Liver (tissue), 8 donors: ENCODE measurements at regions not wholly inside any gene's neighbourhood (a gene's known extent, or its start where the extent isn't known, plus 50 kb on each side); places are given as distances from the start of the nearest gene placed in this dataset.

Source experiments
- DNase-seq: peaks from one replicate; pipeline ENCODE4 v3.0.0-alpha.2; 2017; ENCODE audit warnings: low spot score
- H3K27ac ChIP-seq, 2 donors: one replicate each; pipeline ENCODE4 v1.7.0; 2013; ENCODE audit warnings: inconsistent platforms in 2 of 2, low read length in 2 of 2, control low read depth in 1 of 2, low read depth in 1 of 2, mild to moderate bottlenecking in 1 of 2
- H3K27me3 ChIP-seq, 4 donors: one replicate each; pipeline versions ENCODE4 v1.6.1 to v1.7.0; 2013; ENCODE audit warnings: low read length in 3 of 4, inconsistent platforms in 1 of 4, mild to moderate bottlenecking in 1 of 4, moderate library complexity in 1 of 4; ENCODE audit not compliant: control insufficient read depth in 4 of 4, insufficient read depth in 4 of 4
- H3K36me3 ChIP-seq, 4 donors: one replicate each; pipeline versions ENCODE4 v1.6.1 to v1.7.0; 2013; ENCODE audit warnings: low read length in 3 of 4, mild to moderate bottlenecking in 3 of 4, low read depth in 1 of 4, moderate library complexity in 1 of 4; ENCODE audit not compliant: control insufficient read depth in 4 of 4, insufficient read depth in 3 of 4
- H3K4me1 ChIP-seq, 4 donors: one replicate each; pipeline versions ENCODE4 v1.6.1 to v1.7.0; 2013; ENCODE audit warnings: low read length in 3 of 4, mild to moderate bottlenecking in 3 of 4, moderate library complexity in 1 of 4; ENCODE audit not compliant: control insufficient read depth in 4 of 4, insufficient read depth in 4 of 4
- H3K4me3 ChIP-seq, 3 donors: one replicate each; pipeline versions ENCODE4 v1.6.1 to v1.7.0; 2013; ENCODE audit warnings: low read length in 3 of 3, control low read depth in 1 of 3, low read depth in 1 of 3, mild to moderate bottlenecking in 1 of 3
- H3K9ac ChIP-seq, 2 donors: one replicate each; pipeline ENCODE4 v1.7.0; 2013; ENCODE audit warnings: low read length in 2 of 2, mild to moderate bottlenecking in 2 of 2, moderate library complexity in 2 of 2, control low read depth in 1 of 2, low read depth in 1 of 2
- H3K9me3 ChIP-seq, 4 donors: one replicate each; pipeline versions ENCODE4 v1.6.1 to v1.7.0; 2013; ENCODE audit warnings: low read length in 3 of 4; ENCODE audit not compliant: control insufficient read depth in 4 of 4
- ATF3 ChIP-seq: IDR thresholded peaks from 2 replicates; pipeline ENCODE4 v1.6.1; 2016; ENCODE audit warnings: antibody characterized with exemption
- CTCF ChIP-seq: fragments of 150-350 bp; IDR thresholded peaks from 2 replicates; pipeline ENCODE4 v1.5.1; 2017; ENCODE audit warnings: improper control_type of control experiment, low read depth, low read length; ENCODE audit not compliant: missing input control
- EGR1 ChIP-seq, 2 donors: IDR thresholded peaks; 2 replicates each; pipeline ENCODE4 v1.6.1; 2016 to 2018; ENCODE audit warnings: antibody characterized with exemption in 2 of 2, low read depth in 2 of 2
- FOXA1 ChIP-seq: IDR thresholded peaks from 2 replicates; pipeline ENCODE4 v1.6.1; 2016; ENCODE audit warnings: antibody characterized with exemption
- FOXA2 ChIP-seq: IDR thresholded peaks from 2 replicates; pipeline ENCODE4 v1.6.1; 2016; ENCODE audit warnings: antibody characterized with exemption
- GABPA ChIP-seq, 2 donors: IDR thresholded peaks in 1 of 2; conservative IDR thresholded peaks in 1 of 2; 2 replicates each; pipeline ENCODE4 v1.6.1; 2016; ENCODE audit warnings: antibody characterized with exemption in 2 of 2, mild to moderate bottlenecking in 1 of 2, moderate library complexity in 1 of 2
- HNF4A ChIP-seq, 2 donors: conservative IDR thresholded peaks; 2 replicates each; pipeline ENCODE4 v1.6.1; 2016; ENCODE audit warnings: antibody characterized with exemption in 2 of 2, mild to moderate bottlenecking in 2 of 2
- HNF4G ChIP-seq: IDR thresholded peaks from 2 replicates; pipeline ENCODE4 v1.6.1; 2016; ENCODE audit warnings: antibody characterized with exemption
- JUND ChIP-seq, 2 donors: IDR thresholded peaks; 2 replicates each; pipeline ENCODE4 v1.6.1; 2016; ENCODE audit warnings: antibody characterized with exemption in 2 of 2
- NR2F2 ChIP-seq: IDR thresholded peaks from 2 replicates; pipeline ENCODE4 v1.6.1; 2016; ENCODE audit warnings: antibody characterized with exemption
- RAD21 ChIP-seq, 2 donors: IDR thresholded peaks; 2 replicates each; pipeline ENCODE4 v1.6.1; 2016; ENCODE audit warnings: antibody characterized with exemption in 2 of 2, mild to moderate bottlenecking in 2 of 2
- RXRA ChIP-seq, 2 donors: IDR thresholded peaks; 2 replicates each; pipeline ENCODE4 v1.6.1; 2017 to 2018; ENCODE audit warnings: antibody characterized with exemption in 2 of 2, mild to moderate bottlenecking in 1 of 2
- SP1 ChIP-seq: IDR thresholded peaks from 2 replicates; pipeline ENCODE4 v1.6.1; 2018; ENCODE audit warnings: antibody characterized with exemption, mild to moderate bottlenecking
- TAF1 ChIP-seq: conservative IDR thresholded peaks from 2 replicates; pipeline ENCODE4 v1.6.1; 2016; ENCODE audit warnings: antibody characterized with exemption, mild to moderate bottlenecking
- YY1 ChIP-seq: IDR thresholded peaks from 2 replicates; pipeline ENCODE4 v1.6.1; 2016; ENCODE audit warnings: antibody characterized with exemption, mild to moderate bottlenecking
- WGBS: extraction: QIAGEN DNeasy Blood & Tissue Kit; methylation state at CpG from one replicate; pipeline ENCODE4 v1.1.7; 2013; 5-methylcytosine and 5-hydroxymethylcytosine counted together
- TF ChIP-seq, protein P1 (sequence below): IDR thresholded peaks from 2 replicates; pipeline ENCODE4 v1.6.1; 2016; ENCODE audit warnings: antibody characterized with exemption
- TF ChIP-seq, protein P2 (sequence below): IDR thresholded peaks from 2 replicates; pipeline ENCODE4 v1.6.1; 2016; ENCODE audit warnings: antibody characterized with exemption
- TF ChIP-seq, protein P3 (sequence below): IDR thresholded peaks from 2 replicates; pipeline ENCODE4 v1.6.1; 2016; ENCODE audit warnings: antibody characterized with exemption, mild to moderate bottlenecking
- donor health status: healthy.
- donor health status: healthy.
- donor health status: healthy.
- donor health status: healthy.
- donor health status: healthy.

GRCh38 chr21:21807598-21807903, 809.3 kb downstream of the NCAM2 start:
- no peaks in the 10 kb centered on the region for H3K4me1 ChIP-seq
- WGBS: 78% methylated on average over 1 of the region's 1 CpG
- no peak overlapping the region for H3K27ac ChIP-seq
- no peaks in the 10 kb centered on the region for H3K27me3 ChIP-seq
- no peaks in the 10 kb centered on the region for H3K9me3 ChIP-seq
- H3K4me3 ChIP-seq: no peak overlapping the region
- no peaks in the 10 kb centered on the region for H3K36me3 ChIP-seq
- TF ChIP-seq, protein P1, sequence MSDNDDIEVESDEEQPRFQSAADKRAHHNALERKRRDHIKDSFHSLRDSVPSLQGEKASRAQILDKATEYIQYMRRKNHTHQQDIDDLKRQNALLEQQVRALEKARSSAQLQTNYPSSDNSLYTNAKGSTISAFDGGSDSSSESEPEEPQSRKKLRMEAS: no peak
- TF ChIP-seq SP1 (no peak), FOXA1 (no peak), RXRA (IDR thresholded peaks at IDR 0.05) (no peak), FOXA2 (no peak), CTCF (no peak), TAF1 (no peak), NR2F2 (no peak), RAD21 (IDR thresholded peaks at IDR 0.05) (no peak)
- TF ChIP-seq, protein P2, sequence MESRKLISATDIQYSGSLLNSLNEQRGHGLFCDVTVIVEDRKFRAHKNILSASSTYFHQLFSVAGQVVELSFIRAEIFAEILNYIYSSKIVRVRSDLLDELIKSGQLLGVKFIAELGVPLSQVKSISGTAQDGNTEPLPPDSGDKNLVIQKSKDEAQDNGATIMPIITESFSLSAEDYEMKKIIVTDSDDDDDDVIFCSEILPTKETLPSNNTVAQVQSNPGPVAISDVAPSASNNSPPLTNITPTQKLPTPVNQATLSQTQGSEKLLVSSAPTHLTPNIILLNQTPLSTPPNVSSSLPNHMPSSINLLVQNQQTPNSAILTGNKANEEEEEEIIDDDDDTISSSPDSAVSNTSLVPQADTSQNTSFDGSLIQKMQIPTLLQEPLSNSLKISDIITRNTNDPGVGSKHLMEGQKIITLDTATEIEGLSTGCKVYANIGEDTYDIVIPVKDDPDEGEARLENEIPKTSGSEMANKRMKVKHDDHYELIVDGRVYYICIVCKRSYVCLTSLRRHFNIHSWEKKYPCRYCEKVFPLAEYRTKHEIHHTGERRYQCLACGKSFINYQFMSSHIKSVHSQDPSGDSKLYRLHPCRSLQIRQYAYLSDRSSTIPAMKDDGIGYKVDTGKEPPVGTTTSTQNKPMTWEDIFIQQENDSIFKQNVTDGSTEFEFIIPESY: no peak
- TF ChIP-seq, protein P3, sequence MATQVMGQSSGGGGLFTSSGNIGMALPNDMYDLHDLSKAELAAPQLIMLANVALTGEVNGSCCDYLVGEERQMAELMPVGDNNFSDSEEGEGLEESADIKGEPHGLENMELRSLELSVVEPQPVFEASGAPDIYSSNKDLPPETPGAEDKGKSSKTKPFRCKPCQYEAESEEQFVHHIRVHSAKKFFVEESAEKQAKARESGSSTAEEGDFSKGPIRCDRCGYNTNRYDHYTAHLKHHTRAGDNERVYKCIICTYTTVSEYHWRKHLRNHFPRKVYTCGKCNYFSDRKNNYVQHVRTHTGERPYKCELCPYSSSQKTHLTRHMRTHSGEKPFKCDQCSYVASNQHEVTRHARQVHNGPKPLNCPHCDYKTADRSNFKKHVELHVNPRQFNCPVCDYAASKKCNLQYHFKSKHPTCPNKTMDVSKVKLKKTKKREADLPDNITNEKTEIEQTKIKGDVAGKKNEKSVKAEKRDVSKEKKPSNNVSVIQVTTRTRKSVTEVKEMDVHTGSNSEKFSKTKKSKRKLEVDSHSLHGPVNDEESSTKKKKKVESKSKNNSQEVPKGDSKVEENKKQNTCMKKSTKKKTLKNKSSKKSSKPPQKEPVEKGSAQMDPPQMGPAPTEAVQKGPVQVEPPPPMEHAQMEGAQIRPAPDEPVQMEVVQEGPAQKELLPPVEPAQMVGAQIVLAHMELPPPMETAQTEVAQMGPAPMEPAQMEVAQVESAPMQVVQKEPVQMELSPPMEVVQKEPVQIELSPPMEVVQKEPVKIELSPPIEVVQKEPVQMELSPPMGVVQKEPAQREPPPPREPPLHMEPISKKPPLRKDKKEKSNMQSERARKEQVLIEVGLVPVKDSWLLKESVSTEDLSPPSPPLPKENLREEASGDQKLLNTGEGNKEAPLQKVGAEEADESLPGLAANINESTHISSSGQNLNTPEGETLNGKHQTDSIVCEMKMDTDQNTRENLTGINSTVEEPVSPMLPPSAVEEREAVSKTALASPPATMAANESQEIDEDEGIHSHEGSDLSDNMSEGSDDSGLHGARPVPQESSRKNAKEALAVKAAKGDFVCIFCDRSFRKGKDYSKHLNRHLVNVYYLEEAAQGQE: no peak
- H3K9ac ChIP-seq: no peak overlapping the region
- no peak for DNase-seq

GRCh38 chr21:21813289-21813688, 815.1 kb downstream of the NCAM2 start:
- Histone ChIP-seq H3K9ac (no peak overlapping the region), H3K4me3 (no peak overlapping the region), H3K27ac (no peak overlapping the region), H3K4me1 (no peaks in the 10 kb centered on the region), H3K36me3 (no peaks in the 10 kb centered on the region), H3K9me3 (no peaks in the 10 kb centered on the region), H3K27me3 (no peaks in the 10 kb centered on the region)
- TF ChIP-seq, protein P2: no peak
- TF ChIP-seq EGR1 (IDR thresholded peaks at IDR 0.05; ENCODE audit: low read depth in 2 of 2) (no peak), ATF3 (no peak), RXRA (IDR thresholded peaks at IDR 0.05) (no peak), JUND (IDR thresholded peaks at IDR 0.05) (no peak), CTCF (no peak), HNF4A (conservative IDR thresholded peaks at IDR 0.05) (no peak), NR2F2 (no peak), RAD21 (IDR thresholded peaks at IDR 0.05) (no peak), FOXA1 (no peak), YY1 (no peak), TAF1 (no peak), FOXA2 (no peak), HNF4G (no peak), SP1 (no peak), GABPA (IDR thresholded peaks at IDR 0.05 in 1 of 2, conservative IDR thresholded peaks at IDR 0.05 in 1 of 2) (no peak)
- TF ChIP-seq, protein P1: no peak
- WGBS: 72% methylated on average over 2 of the region's 2 CpGs
- no peak for DNase-seq
